Duodenal mucosa (tissue), 2 donors: ENCODE measurements at regions not wholly inside any gene's neighbourhood (a gene's known extent, or its start where the extent isn't known, plus 50 kb on each side); places are given as distances from the start of the nearest gene placed in this dataset.
"Not testable (repeated sequence)": the region's sequence is repeated elsewhere in the genome, so short reads cannot be mapped to it uniquely, and the experiment has no call there.

Source experiments
- H3K27ac ChIP-seq: one replicate; pipeline ENCODE4 v1.7.0; 2013; ENCODE audit warnings: low read depth, low read length
- H3K27me3 ChIP-seq, 2 donors: one replicate each; pipeline ENCODE4 v1.7.0; 2013; ENCODE audit warnings: low read length in 2 of 2, control low read depth in 1 of 2; ENCODE audit not compliant: insufficient read depth in 2 of 2, control insufficient read depth in 1 of 2
- H3K36me3 ChIP-seq, 2 donors: one replicate each; pipeline ENCODE4 v1.7.0; 2013; ENCODE audit warnings: low read length in 2 of 2, control low read depth in 1 of 2; ENCODE audit not compliant: insufficient read depth in 2 of 2, control insufficient read depth in 1 of 2
- H3K4me1 ChIP-seq, 2 donors: one replicate each; pipeline ENCODE4 v1.7.0; 2013; ENCODE audit warnings: low read length in 2 of 2, control low read depth in 1 of 2; ENCODE audit not compliant: insufficient read depth in 2 of 2, control insufficient read depth in 1 of 2
- H3K4me3 ChIP-seq, 2 donors: one replicate each; pipeline ENCODE4 v1.7.0; 2013; ENCODE audit warnings: low read length in 2 of 2, low read depth in 1 of 2
- H3K9ac ChIP-seq, 2 donors: one replicate each; pipeline ENCODE4 v1.7.0; 2013; ENCODE audit warnings: low read length in 2 of 2, low read depth in 1 of 2
- H3K9me3 ChIP-seq, 2 donors: one replicate each; pipeline ENCODE4 v1.7.0; 2013; ENCODE audit warnings: low read length in 2 of 2, control low read depth in 1 of 2; ENCODE audit not compliant: control insufficient read depth in 1 of 2

DNA sequence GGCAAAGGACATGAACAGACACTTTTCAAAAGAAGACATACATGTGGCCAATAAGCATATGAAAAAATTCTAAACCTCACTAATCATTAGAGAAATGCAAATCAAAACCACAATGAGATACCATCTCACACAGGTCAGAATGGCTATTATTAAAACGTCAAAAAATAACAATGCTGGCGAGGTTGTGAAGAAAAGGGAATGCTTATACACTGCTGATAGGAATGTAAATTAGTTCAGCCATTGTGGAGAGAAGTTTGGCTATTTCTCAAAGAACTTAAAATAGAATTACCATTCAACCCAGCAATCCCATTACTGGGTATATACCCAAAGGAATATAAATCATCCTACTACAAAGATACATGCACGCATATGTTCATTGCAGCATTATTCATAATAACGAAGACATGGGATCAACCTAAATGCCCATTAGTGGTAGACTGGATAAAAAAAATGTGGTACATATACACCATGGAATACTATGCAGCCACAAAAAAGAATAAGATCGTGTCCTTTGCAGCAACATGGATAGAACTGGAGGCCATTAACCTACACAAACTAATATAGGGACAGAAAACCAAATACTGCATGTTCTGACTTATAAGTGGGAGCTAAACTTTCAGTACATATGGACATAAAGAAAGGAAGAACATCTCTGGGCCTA is 101.7 kb downstream of the KLF5 start:
- not testable (repeated sequence) for H3K27ac ChIP-seq, H3K27me3 ChIP-seq, H3K36me3 ChIP-seq, H3K9me3 ChIP-seq, H3K4me3 ChIP-seq, H3K9ac ChIP-seq
- peaks cover 0 to 12% of the 10 kb centered on the region in 2 donors for H3K4me1 ChIP-seq

GRCh38 chr13:73158851-73159250 is 100.0 kb downstream of the KLF5 start:
- Histone ChIP-seq H3K27ac (no peak overlapping the region), H3K4me3 (no peak overlapping the region), H3K27me3 (no peaks in the 10 kb centered on the region), H3K4me1 (peaks cover 0 to 8% of the 10 kb centered on the region in 2 donors), H3K9ac (no peak overlapping the region), H3K9me3 (no peaks in the 10 kb centered on the region), H3K36me3 (no peaks in the 10 kb centered on the region)

DNA sequence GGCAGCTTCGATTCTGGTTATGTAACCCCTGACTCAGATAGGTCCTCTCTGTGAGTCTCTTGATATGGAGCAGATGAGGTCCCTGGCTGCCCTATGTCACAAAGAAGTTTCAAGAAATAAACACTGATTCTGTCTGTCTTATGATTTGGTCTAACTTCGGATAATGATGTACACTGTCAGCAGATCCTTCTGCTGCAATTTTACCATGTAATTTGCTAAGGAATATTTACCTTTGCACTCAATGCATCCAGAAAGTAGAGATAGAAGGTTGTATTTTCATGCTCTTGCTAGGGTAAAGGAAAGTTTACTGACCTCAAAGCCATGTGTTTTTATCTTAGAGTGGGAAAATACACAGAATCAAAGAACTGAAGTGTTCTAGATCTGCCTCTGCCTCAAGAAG is 98.2 kb downstream of the KLF5 start:
- Histone ChIP-seq H3K4me3 (no peak overlapping the region), H3K27ac (no peak overlapping the region), H3K27me3 (no peaks in the 10 kb centered on the region), H3K4me1 (no peaks in the 10 kb centered on the region), H3K9ac (no peak overlapping the region), H3K9me3 (no peaks in the 10 kb centered on the region), H3K36me3 (no peaks in the 10 kb centered on the region)

- H3K36me3 ChIP-seq: no peaks in the 10 kb centered on the region
- H3K4me1 ChIP-seq: peaks cover 5 to 6% of the 10 kb centered on the region in 2 donors
- no peaks in the 10 kb centered on the region for H3K9me3 ChIP-seq
- no peak overlapping the region for H3K27ac ChIP-seq
- H3K27me3 ChIP-seq: no peaks in the 10 kb centered on the region
- H3K9ac ChIP-seq: no peak overlapping the region
- H3K4me3 ChIP-seq: no peak overlapping the region
Measured at GRCh38 chr13:73146707-73147106, 87.9 kb downstream of the KLF5 start.

DNA sequence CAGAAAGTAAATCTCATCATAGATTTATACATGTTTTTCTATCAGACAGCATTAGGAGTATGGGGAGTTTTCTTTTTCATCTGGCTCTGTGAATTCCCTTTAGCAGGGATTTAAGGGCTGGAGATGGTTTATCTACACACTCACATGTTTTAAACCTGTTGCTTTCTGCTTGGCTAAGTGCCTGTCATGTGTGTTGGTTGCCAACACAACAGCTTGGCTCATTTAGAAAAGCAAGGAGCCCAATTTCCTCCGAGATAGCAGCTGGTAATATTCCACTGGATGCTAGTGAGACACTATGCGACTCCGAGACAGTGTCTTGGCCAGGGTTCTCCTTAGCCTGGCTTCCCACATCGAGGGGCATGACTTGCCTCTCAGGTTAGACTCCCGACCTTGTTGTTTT is 83.3 kb downstream of the KLF5 start:
- peaks cover 27 to 30% of the 10 kb centered on the region in 2 donors for H3K4me1 ChIP-seq
- H3K9ac ChIP-seq: no peak overlapping the region
- no peak overlapping the region for H3K4me3 ChIP-seq
- H3K9me3 ChIP-seq: no peaks in the 10 kb centered on the region
- no peaks in the 10 kb centered on the region for H3K36me3 ChIP-seq
- no peaks in the 10 kb centered on the region for H3K27me3 ChIP-seq
- no peak overlapping the region for H3K27ac ChIP-seq

DNA sequence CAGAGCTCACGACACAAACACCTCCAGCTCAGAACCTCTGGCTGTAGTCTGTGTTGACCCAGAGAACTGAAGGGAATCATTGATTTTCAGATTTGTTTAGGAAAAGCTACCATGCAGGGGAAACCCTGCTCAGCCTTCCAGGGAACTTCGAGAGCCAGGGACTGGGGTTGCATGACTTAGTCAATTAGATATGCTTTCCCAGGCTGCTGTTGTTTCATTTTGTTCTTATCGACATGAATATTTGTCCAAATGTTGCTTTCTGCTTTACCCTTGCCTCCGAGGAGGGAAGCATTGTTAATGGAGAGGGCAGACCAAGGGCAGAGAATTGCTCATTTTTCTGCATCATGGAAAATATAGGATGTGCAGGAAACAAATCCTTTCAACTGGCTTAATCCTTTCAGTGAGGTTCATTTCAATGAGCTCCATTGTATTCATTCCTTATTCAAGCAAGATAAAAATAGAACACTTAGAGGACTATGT is 82.5 kb downstream of the KLF5 start:
- Histone ChIP-seq H3K27ac (no peak overlapping the region), H3K36me3 (no peaks in the 10 kb centered on the region), H3K4me3 (peak overlapping the region; percentile 6 to 25), H3K4me1 (peaks cover 27 to 30% of the 10 kb centered on the region in 2 donors), H3K27me3 (no peaks in the 10 kb centered on the region), H3K9me3 (no peaks in the 10 kb centered on the region), H3K9ac (no peak overlapping the region)

GRCh38 chr13:73140801-73141200 is 82.0 kb downstream of the KLF5 start:
- H3K36me3 ChIP-seq: no peaks in the 10 kb centered on the region
- H3K27me3 ChIP-seq: no peaks in the 10 kb centered on the region
- H3K4me3 ChIP-seq: no peak overlapping the region
- H3K9ac ChIP-seq: no peak overlapping the region
- H3K9me3 ChIP-seq: no peaks in the 10 kb centered on the region
- peaks cover 27 to 30% of the 10 kb centered on the region in 2 donors for H3K4me1 ChIP-seq
- no peak overlapping the region for H3K27ac ChIP-seq

DNA sequence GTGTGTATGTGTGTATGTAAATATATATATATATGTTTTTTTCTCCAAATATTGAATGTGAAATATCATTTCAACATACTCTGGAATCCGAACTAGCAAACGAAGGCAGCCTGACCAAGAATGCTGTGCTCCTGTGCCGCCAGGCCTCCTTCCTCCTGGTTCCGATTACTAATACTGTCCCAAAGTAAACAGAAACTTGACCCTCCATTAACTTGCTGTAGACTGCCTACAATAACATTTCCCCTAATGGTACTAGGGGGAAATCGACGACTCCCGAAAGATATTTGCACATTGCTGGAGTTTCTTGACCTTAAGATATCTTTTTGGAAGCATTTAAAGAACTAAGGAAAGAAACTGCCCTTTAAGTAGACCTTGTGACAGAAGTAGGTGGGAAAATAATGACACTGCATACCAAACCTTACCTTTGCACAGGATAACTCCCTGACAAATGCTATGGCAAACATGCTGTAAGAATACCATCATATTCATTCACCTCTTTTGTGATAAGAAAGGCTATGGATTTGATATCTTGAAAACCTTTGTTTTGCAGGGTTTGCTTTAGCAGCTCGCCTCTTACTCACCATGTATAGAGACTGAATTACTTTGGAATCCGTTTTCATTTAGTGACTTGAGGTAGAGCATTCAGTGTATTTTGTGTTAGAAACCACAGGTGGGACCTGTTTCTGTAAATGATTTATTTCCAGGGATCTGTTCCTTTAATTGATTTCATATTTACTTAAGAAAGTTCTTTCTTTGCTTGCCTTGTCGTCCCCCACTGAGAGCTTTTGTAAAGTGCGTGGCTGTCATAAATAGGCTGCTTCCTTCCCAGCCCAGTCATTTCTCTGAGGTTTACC is 80.1 kb downstream of the KLF5 start:
- Histone ChIP-seq H3K27ac (no peak overlapping the region), H3K9ac (no peak overlapping the region), H3K36me3 (no peaks in the 10 kb centered on the region), H3K4me3 (peak overlapping the region; percentile 12 to 37), H3K9me3 (no peaks in the 10 kb centered on the region), H3K27me3 (no peaks in the 10 kb centered on the region), H3K4me1 (peaks cover 29 to 30% of the 10 kb centered on the region in 2 donors)

- Histone ChIP-seq H3K4me3 (no peak overlapping the region), H3K9me3 (no peaks in the 10 kb centered on the region), H3K9ac (no peak overlapping the region), H3K27me3 (no peaks in the 10 kb centered on the region), H3K36me3 (no peaks in the 10 kb centered on the region), H3K4me1 (peaks cover 30 to 34% of the 10 kb centered on the region in 2 donors), H3K27ac (no peak overlapping the region)
Measured at GRCh38 chr13:73138276-73138637, 79.5 kb downstream of the KLF5 start.

GRCh38 chr13:73136776-73137175 is 78.0 kb downstream of the KLF5 start:
- Histone ChIP-seq H3K9me3 (no peaks in the 10 kb centered on the region), H3K36me3 (no peaks in the 10 kb centered on the region), H3K4me3 (no peak overlapping the region), H3K4me1 (peaks cover 24 to 30% of the 10 kb centered on the region in 2 donors), H3K27me3 (no peaks in the 10 kb centered on the region), H3K27ac (no peak overlapping the region), H3K9ac (no peak overlapping the region)
